ENCODE measurements at regions not wholly inside any gene's neighbourhood (a gene's known extent, or its start where the extent isn't known, plus 50 kb on each side); places are given as distances from the start of the nearest gene placed in this dataset.
"Not testable (repeated sequence)": the region's sequence is repeated elsewhere in the genome, so short reads cannot be mapped to it uniquely, and the experiment has no call there.

DNA sequence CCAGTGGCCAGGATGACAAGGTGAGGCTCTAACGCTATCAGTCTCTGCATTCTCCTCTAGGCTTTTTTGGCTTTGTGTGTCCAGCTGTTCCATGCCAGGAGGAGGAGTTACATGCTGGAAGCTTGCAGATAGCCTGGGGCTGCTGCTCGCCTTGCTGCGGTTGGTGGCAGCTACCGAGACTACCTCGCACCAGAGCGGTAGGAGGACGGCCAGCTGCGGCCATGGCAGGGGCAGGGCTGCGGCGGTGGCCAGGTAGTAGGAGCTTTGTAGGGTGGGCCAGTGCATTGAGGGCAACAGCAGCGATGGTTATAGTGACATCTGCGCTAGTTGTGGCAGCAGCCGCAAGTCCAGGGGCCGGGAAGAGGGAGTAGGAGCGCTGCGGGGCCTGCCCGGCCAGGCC lies 75.9 kb upstream of the POTEB3 start:
- TF ChIP-seq, protein P1, sequence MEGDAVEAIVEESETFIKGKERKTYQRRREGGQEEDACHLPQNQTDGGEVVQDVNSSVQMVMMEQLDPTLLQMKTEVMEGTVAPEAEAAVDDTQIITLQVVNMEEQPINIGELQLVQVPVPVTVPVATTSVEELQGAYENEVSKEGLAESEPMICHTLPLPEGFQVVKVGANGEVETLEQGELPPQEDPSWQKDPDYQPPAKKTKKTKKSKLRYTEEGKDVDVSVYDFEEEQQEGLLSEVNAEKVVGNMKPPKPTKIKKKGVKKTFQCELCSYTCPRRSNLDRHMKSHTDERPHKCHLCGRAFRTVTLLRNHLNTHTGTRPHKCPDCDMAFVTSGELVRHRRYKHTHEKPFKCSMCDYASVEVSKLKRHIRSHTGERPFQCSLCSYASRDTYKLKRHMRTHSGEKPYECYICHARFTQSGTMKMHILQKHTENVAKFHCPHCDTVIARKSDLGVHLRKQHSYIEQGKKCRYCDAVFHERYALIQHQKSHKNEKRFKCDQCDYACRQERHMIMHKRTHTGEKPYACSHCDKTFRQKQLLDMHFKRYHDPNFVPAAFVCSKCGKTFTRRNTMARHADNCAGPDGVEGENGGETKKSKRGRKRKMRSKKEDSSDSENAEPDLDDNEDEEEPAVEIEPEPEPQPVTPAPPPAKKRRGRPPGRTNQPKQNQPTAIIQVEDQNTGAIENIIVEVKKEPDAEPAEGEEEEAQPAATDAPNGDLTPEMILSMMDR (IDR thresholded peaks at IDR 0.05 in 2 of 3, conservative IDR thresholded peaks at IDR 0.05 in 1 of 3; ENCODE audit: insufficient read depth in 2 of 3, low read depth in 1 of 3, low read length in 3 of 3): not testable (repeated sequence)
- TF ChIP-seq SMARCE1 (IDR thresholded peaks at IDR 0.05); MAFG (tag; conservative IDR thresholded peaks at IDR 0.05): not testable (repeated sequence)

Data from K562 (cell line).